ENCODE measurements at regions not wholly inside any gene's neighbourhood (a gene's known extent, or its start where the extent isn't known, plus 50 kb on each side); places are given as distances from the start of the nearest gene placed in this dataset.
"Not testable (repeated sequence)": the region's sequence is repeated elsewhere in the genome, so short reads cannot be mapped to it uniquely, and the experiment has no call there.

DNA sequence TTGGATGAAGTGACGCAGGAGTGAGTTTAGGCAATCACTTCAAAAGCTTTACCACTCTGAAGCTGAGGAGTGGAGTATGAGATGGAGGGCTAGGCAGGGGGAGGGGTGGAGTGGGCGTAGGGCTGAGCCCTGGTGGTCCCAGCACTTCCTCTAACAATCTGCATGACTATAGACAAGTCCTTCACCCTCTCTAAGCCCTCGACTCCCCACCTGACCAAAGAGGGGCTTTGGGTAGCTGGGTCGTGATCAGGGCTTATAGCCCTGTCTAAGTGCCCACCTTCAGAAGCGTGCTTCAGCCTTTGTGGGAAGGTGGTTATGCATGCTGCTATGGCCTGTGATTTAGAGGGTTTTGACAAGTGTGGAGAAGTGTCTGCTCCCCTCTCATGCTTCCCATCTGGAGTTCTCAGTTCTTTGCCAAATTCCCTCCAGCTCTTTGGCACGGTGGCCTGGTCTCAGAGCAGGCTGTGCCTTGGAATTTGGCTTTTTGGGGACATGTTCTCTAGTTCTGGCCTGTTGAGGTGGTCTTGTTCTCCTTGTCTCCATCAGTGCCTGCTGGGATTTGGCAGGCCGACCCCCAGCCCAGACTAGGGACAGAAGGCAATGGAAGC, 53.0 kb downstream of the ACTBL2 start:
- Mint-ChIP-seq H3K4me3 (no peak overlapping the region), H3K4me1 (peaks cover 14% of the 10 kb centered on the region), H3K36me3 (ENCODE audit: low read depth) (no peaks in the 10 kb centered on the region), H3K9me3 (no peaks in the 10 kb centered on the region), H3K27ac (peak overlapping the region; percentile 48), H3K27me3 (ENCODE audit: low read depth, poor library complexity) (peaks cover 4% of the 10 kb centered on the region)
- DNase-seq = no peak
- TF ChIP-seq, protein P1, sequence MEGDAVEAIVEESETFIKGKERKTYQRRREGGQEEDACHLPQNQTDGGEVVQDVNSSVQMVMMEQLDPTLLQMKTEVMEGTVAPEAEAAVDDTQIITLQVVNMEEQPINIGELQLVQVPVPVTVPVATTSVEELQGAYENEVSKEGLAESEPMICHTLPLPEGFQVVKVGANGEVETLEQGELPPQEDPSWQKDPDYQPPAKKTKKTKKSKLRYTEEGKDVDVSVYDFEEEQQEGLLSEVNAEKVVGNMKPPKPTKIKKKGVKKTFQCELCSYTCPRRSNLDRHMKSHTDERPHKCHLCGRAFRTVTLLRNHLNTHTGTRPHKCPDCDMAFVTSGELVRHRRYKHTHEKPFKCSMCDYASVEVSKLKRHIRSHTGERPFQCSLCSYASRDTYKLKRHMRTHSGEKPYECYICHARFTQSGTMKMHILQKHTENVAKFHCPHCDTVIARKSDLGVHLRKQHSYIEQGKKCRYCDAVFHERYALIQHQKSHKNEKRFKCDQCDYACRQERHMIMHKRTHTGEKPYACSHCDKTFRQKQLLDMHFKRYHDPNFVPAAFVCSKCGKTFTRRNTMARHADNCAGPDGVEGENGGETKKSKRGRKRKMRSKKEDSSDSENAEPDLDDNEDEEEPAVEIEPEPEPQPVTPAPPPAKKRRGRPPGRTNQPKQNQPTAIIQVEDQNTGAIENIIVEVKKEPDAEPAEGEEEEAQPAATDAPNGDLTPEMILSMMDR (IDR thresholded peaks at IDR 0.05) = no peak

DNA sequence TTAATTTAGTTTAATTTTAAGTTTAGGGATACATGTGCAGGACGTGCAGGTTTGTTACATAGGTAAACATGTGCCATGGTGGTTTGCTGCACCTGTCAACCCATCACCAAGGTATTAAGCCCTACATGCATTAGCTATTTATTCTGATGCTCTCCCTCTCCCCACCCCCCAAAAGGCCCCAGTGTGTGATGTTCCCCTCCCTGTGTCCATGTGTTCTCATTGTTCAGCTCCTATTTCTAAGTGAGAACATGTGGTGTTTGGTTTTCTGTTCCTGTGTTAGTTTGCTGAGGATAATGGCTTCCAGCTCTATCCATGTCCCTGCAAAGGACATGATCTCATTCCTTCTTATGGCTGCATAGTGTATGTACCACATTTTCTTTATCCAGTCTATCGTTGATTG, 53.6 kb downstream of the ACTBL2 start:
- H3K9me3 Mint-ChIP-seq; H3K27me3 Mint-ChIP-seq (ENCODE audit: low read depth, poor library complexity); H3K4me3 Mint-ChIP-seq; H3K36me3 Mint-ChIP-seq (ENCODE audit: low read depth); DNase-seq: not testable (repeated sequence)
- peak overlapping the region; percentile 48 for H3K27ac Mint-ChIP-seq
- peaks cover 14% of the 10 kb centered on the region for H3K4me1 Mint-ChIP-seq

DNA sequence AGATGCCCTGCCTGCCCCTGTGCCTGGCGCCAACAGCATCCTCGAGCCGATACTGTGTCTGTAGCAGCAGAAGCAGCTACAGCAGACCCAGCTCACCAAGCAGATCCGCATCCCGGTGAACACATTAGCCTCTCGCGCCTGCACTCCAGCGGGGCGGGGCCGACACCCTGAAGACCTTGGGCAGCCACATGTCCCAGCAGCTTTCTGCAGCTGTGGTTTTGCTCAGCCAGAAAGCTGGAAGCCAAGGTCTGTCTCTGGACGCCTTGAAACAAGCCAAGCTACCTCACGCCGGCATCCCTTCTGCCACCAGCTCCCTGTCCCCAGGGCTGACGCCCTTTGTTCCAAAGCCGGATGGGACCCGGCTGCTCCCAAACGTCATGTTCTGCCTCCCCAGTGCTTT, 59.6 kb downstream of the ACTBL2 start:
- TF ChIP-seq, protein P1 (IDR thresholded peaks at IDR 0.05) = no peak
- Mint-ChIP-seq H3K9me3 (peaks cover 10% of the 10 kb centered on the region), H3K27ac (no peak overlapping the region), H3K27me3 (ENCODE audit: low read depth, poor library complexity) (no peaks in the 10 kb centered on the region), H3K4me1 (peaks cover under 1% of the 10 kb centered on the region), H3K36me3 (ENCODE audit: low read depth) (peaks cover 5% of the 10 kb centered on the region), H3K4me3 (no peak overlapping the region)
- DNase-seq = no peak

DNA sequence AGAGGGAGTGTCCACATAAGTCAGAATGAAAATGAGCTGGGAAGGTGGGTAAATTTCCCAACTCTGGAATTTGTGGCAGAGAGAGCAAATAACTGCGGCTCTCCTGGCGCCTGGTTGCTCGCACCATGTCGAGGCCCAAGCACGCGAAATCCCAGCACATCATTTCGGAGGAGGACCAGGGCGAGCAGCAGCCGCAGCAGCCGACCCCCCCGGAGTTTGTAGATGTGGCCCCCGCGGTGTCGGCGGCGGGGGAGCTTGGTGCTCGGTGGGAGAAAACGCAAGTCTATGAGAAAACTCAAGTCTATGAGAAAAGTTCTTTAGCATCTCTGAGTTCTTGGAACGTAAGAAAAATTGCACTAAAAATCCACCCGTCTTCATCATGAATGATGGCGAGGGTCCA, 60.3 kb downstream of the ACTBL2 start:
- no peak overlapping the region for H3K27ac Mint-ChIP-seq
- DNase-seq = no peak

DNA sequence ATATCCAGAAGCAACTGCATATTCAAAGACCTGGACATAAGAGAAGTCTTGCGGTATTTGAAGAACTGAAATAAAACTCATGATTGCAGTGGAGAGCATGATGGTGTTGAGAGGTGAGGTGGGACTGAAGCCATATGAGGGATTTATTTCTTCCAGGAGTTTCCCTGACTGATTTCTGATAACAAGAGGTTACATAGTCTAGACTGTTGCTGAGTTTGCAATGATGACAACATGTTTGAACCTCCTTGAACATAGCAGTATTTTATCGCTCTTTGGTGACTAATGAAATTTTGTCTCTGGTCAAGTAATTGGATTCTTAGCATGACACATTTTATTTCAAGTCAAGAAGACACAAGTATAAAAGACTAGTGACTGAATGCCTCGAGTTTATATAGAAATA, 61.8 kb downstream of the ACTBL2 start:
- TF ChIP-seq, protein P1 (IDR thresholded peaks at IDR 0.05) = no peak
- DNase-seq = no peak
- no peak overlapping the region for H3K4me3 Mint-ChIP-seq
- H3K9me3 Mint-ChIP-seq = peaks cover 10% of the 10 kb centered on the region
- H3K27me3 Mint-ChIP-seq (ENCODE audit: low read depth, poor library complexity) = no peaks in the 10 kb centered on the region
- peaks cover 5% of the 10 kb centered on the region for H3K36me3 Mint-ChIP-seq (ENCODE audit: low read depth)
- no peak overlapping the region for H3K27ac Mint-ChIP-seq
- H3K4me1 Mint-ChIP-seq = peaks cover 13% of the 10 kb centered on the region

More for the DNA sequence above, 60.3 kb downstream of the ACTBL2 start:
- TF ChIP-seq, protein P1 (IDR thresholded peaks at IDR 0.05) = no peak
- Mint-ChIP-seq H3K9me3 (peaks cover 10% of the 10 kb centered on the region), H3K36me3 (ENCODE audit: low read depth) (peaks cover 5% of the 10 kb centered on the region), H3K27me3 (ENCODE audit: low read depth, poor library complexity) (no peaks in the 10 kb centered on the region), H3K4me3 (no peak overlapping the region), H3K4me1 (no peaks in the 10 kb centered on the region)

DNA sequence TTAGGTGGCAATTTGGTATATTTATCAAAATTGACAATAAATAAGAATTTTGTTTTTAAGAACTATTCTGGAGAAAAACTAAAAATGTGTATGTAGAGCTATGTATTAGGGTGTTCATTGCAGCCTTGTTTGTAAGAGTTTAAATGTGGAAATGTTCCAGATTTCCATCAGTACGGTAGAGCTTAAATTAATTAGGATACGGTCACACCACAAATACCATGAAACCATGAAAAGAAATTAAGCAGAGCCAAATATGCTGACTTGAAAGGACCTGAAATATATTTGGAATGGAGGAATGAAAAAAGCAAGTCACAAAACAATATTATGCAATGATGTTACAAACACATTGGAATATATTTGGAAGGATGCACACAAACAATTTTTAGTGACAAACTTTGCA, 64.6 kb downstream of the ACTBL2 start:
- no peak for DNase-seq
- Mint-ChIP-seq H3K4me1 (peaks cover 13% of the 10 kb centered on the region), H3K4me3 (no peak overlapping the region), H3K27me3 (ENCODE audit: low read depth, poor library complexity) (no peaks in the 10 kb centered on the region), H3K36me3 (ENCODE audit: low read depth) (peaks cover 5% of the 10 kb centered on the region), H3K9me3 (peaks cover 4% of the 10 kb centered on the region), H3K27ac (no peak overlapping the region)
- TF ChIP-seq, protein P1 (IDR thresholded peaks at IDR 0.05) = no peak

Measured in nephron progenitor cell (in vitro differentiated cells).